ENCODE measurements at regions not wholly inside any gene's neighbourhood (a gene's known extent, or its start where the extent isn't known, plus 50 kb on each side); places are given as distances from the start of the nearest gene placed in this dataset.

DNA sequence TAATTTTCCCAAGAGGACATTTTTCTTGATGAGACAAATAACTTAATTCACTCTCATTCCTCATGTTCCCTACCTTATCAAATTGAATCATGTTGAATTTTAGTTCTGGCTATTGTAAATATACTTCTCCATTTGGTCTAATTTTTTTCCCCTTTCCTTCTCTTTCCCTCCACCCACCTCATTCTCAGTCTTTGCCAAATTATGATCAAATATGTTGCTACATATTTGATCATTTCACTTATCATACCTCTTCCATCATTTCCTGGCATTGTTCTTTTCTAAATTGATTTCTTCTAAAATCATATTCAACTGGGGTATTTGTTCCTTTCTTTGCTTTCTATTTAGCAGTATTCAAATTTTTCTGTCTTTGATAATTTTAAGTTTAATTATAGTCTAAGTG is 52.3 kb downstream of the HDGFL1 start:
- no peak for DNase-seq

DNA sequence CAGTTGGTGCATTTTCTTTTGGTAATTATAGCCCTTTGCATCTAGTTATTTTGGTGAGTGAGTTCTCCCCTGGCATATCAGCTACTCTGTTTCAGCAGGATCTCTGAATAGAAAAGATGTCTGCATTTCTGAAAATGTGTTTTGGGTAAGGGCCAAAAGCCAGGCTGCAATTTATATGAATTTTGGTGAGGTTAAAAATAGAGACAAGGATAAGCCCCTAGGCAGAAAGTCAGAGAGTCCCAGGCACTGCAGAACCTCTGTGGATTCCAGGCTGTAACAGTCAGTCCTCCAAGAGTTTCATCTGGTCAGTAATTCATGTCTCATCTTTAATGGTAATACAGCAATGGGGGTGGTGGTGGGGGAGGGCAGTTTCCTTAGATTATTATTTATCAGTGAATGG is 53.0 kb downstream of the HDGFL1 start:
- no peak for DNase-seq

DNA sequence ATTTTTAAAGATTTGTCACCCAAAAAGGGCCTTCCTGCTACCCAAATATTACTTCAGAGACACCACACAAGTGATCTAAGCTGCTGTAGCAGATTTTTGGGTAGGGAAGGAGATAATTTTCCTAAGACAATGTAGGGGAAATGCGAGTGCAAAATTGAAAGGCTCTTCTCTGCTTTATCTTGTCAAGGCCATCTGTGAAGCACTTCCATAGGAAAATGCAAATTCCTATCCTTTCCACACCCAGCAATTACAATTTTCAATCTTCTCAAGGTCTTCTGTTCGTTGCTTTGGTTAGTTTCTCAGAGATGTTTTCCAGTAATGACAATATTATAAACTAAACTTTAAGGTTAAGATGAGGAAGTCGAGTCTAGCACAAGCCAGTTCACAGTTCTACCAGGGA is 53.4 kb downstream of the HDGFL1 start:
- DNase-seq = no peak

DNA sequence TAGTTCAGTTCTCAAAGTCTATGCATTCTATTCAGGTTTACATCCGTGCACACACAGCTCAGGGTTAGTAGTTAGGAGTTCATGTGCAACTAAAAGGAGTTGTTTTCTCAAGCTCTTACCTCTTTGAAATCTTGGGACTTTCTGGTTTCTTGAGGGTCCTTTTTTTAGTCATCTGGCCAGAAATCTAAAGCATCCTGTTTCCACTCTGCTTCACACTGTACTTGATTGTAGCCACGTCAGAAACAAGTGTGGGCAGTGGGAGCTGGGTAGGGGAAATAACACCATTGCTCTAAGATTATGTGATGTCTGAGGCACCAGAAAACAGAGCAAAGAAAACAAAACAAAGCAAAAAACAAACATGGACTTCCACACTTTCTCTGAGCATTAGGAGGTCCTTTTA is 58.3 kb downstream of the HDGFL1 start:
- DNase-seq = no peak

DNA sequence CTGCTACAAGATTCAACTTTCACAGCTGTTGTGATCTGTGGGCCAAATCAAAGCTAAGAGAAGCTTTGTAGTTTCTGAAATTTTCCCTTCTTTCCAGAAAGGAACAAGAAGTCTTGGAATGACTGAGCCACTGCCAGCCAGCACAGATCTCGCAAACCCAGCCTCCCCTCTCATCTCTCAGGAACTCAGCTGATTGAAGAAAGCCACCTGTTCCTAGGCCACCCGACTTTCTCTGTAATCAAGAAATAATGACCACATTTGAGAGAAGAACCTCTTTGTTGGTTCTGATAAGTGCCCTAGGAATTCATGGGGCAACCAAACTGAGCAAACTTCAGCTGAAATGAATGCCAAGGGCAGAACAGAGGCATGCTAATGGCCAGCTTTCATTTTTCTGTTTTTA is 61.7 kb downstream of the HDGFL1 start:
- DNase-seq = no peak

DNA sequence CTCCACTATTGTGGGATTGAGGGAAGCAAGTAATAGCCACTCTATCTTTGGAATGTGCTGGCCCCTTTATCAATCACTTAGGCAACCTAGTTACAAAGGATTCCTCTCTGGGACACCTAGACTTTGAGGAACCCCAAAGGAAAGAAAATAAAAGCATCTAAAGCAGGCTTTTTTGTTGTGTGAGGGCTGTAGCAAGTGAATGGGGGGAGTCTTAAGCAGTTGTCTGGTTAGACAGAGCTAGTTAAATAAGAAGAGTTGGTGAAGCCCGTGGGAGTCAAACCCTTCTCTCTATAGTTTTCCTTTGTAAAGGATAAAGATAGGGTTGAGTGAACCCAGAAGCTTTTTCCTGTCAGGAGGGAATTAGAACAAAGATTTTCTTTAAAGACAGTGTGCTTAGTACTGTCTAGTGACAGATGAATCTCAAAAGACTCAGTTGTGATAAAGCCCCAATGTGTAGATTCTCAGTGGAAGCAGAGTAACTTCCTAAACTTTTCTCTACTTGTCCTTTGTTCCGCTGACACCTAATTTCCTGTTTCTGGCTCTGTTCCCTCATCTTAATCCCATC is 63.3 kb downstream of the HDGFL1 start:
- DNase-seq = no peak

DNA sequence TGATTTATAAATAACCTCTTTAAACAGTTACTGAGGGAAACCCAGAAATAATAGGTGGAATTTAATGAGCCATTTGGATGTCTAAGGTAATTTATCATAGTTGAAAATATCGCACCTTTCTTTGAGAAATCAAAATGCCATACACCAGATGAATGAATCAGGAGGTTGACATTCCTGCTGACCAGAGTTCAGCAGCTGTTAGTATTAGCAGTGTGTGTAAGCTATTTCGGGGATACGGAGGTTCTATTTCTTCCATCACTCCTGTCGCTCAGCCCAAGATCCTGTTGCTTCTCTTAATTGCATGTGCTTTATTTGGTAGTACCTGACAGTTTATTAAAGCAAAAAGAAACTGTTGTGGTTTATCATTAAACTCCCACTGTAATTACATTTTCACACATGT is 67.1 kb downstream of the HDGFL1 start:
- DNase-seq = no peak

DNA sequence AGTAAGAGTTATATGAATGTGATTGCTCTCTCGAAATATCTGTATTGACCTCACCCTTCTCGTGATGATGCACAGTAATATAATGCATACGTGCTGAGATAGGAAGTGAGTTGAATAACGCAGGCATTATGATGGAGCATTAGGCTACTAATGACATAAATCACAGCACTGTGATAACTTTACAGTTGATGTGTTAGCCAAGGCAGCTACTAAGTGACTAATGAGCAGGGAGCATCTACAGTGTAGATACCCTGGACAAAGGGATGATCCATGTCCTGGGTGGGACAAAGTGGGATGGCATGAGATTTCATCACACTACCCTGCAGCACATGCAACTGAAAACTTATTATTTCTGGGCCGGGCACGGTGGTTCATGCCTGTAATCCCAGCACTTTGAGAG is 68.4 kb downstream of the HDGFL1 start:
- DNase-seq = no peak

DNA sequence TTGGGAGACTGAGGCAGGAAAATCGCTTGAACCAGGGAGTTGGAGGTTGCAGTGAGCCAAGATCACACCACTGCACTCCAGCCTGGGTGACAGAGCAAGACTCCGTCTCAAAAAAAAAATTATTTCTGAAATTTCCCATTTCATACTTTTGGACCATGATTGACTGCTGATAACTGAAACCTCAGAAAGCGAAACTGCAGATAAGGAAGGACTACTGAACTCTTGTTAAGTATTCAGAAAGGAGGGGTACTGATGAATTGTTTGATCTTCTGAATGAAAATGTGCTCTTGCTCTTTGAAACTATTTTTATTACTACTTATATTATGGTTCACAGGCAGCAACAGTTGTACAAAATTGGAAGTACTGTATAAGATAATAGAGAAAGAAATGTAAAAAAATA is 69.0 kb downstream of the HDGFL1 start:
- no peak for DNase-seq

DNA sequence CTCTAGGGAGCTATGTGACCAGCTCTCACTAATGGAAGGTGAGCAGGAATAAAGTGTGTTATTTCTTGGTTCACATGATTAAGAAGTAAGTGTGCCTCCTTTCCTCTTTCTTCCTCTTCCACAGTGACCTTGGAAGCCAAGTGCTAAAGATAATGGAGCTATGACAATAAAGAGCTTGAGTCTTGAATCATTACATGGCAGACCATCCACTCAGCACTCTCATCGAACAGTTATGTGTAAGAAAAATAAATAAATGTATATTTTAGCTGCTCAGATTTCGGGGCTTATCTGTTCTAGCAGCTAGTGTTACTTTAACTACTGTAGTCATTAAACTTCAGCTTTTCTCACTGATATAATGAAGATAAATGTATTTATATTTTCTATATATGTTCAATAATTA is 72.9 kb downstream of the HDGFL1 start:
- DNase-seq = no peak

DNA sequence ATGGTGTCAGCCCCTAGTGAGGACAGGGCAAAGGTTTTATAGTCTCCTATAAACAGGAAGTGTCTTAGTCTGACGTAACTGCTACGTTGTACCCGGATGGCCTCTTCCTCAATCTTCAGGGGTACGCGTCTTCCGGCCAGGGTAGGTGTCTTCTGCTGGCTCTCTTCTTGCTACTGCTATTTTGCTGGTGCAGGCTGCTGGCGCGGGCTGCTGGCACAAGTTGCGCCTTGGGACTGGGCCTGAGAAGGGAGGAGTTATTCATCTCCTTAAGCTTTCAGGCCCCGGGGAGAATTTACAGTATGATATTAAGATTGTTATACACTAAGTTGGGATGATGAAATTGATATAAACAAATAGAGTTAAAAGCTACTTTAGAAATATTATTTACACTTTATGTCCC is 74.4 kb downstream of the HDGFL1 start:
- no peak for DNase-seq

DNA sequence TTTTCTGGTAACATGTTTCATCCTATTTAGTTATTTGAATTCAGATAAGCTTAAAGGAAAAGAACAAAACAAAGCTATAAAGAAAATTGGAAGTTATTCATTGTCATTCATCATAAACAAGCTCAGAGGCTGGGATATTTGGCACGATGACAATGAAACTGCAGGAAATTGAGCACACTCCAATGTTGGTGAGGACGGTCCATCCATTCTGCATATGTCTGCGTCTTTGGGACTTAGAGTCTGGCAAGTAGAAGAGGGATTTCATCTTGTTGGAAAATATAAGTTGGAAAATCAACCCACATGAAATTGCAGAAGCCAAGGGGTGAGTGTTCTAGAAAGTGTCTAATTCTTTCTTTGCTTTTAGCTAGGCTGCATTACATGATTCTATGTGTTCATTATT is 78.4 kb downstream of the HDGFL1 start:
- DNase-seq = no peak

DNA sequence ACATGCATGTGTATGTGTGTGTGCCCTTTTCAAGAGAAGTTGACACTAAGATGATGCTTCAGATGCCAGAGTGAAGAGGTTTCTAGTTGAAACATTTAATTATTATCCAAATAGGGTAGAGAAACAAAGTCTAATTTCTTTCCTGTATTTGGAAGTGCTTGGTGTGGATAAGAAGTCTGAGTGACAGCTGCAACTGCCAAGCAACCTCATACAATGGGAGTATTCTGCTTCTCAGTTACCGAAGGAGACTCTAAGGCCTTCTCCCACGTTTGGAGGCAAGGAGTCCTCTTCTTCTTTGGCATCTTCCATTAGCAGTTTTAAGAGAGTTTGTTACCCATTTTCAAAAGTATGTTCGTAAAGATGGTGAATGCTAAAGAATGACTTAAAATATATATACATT is 82.4 kb downstream of the HDGFL1 start:
- no peak for DNase-seq

DNA sequence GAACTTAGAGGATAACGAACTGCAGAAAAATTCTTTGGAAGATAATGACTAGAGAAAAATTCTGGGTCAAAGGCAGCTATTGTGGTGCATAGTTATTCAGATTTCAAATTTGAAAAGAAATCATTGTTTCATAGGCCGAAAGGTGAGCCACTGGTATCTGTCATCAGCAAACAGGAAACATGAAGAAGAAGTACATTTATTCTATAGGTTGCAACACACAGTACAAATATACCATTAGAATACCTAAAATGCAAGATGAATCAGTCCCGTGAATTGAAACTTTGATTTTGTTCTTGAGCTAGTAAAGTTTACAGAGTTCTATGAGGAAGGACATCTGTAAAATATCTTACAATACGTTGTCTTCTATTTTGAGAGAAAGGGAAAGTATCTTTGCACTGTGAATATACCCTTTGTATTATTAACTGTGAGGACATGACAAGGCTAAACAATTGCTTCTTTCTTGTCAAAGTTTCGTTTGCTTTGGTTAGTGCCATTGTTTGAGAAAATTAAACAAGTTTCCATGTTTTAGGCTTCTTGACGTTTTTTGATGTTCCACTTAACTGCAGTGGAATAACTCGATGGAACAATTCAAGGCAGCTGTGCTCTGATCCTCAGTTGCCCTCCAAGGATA is 84.7 kb downstream of the HDGFL1 start:
- no peak for DNase-seq

DNA sequence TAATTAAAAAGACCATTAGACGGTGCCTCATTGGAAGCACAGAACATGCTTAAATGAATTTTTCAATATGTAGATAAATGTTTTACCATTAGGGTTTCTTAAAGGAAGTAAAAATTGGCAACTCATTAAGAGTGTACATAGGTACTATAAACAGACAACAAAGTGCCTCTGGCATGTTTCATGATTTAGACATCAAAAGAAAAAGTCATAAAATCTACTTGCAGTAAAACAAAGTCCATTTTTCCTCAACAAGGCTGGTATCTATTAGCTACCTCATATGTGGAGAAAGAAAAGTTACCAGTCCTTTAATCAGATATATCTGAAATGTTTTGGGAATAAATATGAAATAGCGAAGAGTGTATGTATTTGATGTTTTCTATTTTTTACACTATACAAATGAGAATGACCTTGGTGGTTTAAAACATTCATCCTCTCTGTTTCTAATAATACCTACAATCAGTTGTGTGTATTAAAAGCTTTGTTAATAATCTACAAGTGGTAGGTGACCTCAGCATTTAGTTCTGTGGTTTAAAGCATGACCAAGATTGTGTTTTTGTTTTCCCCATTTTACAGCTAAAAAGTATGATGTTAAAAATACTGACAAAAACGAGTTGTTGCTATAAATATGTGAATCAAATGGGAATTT is 87.5 kb downstream of the HDGFL1 start:
- no peak for DNase-seq

DNA sequence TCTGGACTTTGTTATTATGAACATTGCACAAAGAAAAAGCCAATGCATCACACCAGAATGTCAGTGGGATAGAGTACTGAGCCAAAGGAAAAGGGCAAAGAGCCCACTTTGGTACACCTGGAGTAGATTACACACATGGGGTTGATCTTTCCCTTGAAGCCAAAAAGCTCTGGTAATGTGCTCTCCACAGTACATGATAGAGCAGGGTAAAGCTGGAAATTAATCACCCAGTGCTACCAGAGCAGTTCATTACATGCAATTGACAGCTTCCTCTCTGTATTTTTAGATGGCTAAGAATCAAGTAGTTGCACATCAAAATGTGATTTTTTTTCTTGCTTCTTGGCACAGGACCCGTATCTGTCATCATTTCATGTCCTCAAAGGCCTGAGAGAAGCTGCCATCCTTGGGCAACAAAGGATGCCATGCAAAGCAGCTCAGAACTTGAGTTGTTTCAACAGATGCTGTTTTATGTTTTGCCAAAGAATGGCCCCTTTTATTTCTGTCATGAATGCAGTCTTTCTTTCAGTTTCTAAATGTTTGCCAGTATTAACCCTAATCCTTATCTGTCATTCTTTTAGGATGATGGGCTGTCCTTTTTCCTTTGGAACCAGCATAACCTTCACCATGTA is 88.1 kb downstream of the HDGFL1 start:
- DNase-seq = no peak

DNA sequence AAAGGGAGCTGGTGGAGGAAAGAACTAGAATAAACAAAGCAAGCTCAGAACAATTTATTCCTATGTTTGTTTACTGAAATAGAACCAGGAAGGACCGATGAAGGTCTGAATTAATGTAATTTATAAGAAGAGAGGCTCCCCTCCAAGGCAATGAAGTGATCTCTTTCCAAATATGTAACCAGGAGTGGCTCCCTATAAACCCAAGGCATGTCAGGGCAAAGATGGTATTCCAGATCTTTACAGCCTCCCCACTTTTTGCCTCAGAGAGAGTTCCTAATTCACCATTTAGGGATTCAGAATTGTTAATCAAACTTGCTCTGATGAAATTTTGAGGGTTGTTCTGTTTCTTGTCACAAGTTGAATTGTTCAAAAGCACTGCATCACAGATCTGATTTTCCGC is 88.8 kb downstream of the HDGFL1 start:
- DNase-seq = no peak

DNA sequence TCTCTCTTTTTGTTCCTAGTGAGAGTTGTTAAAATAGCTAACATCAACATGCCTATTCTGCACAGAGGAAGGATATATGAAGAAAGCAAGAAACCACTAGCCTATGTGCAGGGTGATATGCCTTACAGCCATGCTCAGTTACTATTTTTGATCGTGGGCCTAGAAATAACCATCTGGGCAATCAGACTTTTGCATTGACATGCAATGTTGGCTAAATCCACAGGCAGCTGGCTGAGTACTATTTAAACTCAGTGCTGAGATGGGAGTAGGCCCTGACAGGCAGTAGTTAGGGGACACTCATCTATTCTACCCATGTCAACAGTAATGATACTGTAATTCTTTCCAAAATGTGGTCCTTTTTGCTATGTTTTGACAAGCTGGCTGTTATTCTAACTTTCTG is 89.6 kb downstream of the HDGFL1 start:
- no peak for DNase-seq

DNA sequence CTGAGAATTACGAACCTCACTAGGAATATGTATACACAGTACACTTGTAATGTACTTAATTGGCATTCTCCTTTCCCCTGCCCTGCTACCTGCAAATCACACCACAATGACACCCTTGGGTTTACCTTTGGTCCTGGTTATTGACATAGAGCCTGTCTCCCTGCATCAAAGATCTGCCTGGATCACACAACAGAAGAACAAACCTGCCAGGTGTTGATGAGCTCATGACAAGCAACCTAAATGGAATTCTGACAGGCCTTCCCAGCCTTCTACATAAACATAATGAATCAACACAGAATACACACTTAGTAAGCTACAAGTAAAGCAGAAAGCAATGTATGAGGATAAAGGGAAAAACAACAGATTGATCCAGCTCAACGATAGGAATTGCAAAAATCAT is 95.6 kb downstream of the HDGFL1 start:
- DNase-seq = no peak

DNA sequence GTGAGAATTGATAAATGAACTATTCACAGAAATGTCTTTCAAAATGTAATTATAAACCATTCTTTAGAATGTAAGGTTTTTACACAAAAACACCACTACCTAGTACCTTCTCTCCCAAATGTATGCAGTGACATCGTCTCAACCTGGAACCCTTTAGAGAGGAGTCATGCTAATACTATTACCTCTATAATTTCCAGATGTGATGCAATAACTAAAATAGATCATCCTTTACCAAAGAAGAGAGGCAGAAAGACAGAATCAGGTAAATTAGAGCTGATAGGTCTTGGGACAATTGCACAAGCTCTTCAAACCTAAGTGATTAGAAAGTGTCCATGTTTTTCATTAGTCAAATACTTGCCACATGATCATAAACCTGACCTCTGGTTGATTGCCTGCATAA is 96.7 kb downstream of the HDGFL1 start:
- no peak for DNase-seq

DNA sequence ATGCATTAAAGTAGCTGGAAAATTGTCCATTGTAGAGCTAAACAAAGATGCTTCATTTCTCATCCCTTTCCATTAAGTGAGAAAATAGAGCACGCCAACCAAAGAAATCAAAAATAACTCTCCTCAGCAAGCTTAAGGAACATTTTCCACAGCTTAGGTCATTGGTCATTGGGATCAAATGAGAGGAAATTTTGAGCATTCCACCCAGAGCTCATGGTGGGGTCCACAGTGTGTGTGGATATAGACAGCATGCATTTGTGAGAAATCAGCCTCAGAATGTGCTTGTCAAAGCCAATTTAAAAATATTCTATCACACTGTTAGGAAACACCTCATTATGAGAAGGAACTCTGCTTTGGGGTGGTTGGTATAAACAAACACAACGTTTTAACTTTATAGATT is 97.2 kb downstream of the HDGFL1 start:
- DNase-seq = no peak

DNA sequence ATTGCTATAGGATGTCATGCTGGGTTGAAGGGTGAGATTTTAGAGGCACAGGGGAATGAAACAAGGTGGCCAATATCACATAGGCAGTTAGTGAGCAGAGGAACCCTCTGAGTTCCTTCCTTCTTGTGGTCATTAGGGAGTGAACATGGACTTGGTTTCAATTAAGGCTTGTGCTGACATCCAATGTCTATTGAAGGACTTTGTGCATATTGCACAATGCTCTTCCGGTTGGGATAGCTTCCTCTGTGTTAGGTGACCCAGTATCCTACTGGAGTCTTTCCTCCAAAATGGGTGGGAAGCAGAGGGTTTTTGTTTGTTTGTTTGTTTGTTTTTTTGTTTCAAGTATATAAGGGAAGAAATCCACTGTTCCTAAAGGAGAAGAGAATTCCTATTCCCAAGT is 98.5 kb downstream of the HDGFL1 start:
- no peak for DNase-seq

DNA sequence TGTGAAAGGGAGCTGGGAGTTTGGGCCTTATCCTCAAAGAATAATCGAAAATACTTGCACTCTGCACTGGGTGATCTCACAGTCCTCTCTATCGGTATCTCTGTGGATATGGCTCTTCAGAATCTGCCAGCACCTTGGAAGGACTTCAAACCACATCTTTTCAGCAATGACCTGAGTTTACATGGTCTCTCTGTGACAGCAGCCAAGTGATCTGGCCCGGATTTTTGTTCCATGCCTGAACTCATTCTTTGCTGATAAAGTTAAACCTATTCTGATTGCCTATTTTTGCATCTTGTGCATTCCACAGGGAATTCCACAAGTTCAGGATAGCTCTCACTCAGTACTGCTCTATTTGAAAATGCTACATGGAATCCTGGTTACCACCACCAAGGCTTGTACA is 98.9 kb downstream of the HDGFL1 start:
- DNase-seq = no peak

DNA sequence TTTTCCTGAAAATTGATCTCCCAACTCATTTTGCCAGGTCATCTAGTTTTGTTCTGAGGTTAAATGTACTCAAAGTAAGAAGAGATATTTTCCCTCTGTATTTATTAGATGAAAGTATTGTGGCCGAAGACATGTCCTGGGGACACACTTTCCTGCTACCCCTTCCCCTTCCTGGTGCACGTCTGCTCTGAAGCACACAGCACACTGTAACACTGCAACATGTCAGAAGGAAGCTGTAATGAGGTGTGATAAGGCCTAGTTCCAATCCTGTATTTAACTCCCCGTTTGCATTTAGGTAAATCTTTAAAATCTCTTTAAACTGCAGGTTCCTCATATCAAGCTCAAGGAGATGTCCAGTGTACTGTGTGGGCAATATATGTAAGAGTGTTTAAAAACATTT is 99.4 kb downstream of the HDGFL1 start:
- DNase-seq = no peak

Data from T-helper 1 cell (primary cell).